ENCODE measurements at regions not wholly inside any gene's neighbourhood (a gene's known extent, or its start where the extent isn't known, plus 50 kb on each side); places are given as distances from the start of the nearest gene placed in this dataset.

- Mint-ChIP-seq H3K27ac (no peak overlapping the region), H3K4me1 (no peaks in the 10 kb centered on the region), H3K4me3 (no peak overlapping the region), H3K9me3 (no peaks in the 10 kb centered on the region), H3K27me3 (ENCODE audit: insufficient read depth) (no peaks in the 10 kb centered on the region), H3K36me3 (ENCODE audit: low read depth) (no peaks in the 10 kb centered on the region)
- Histone ChIP-seq H3K9ac (ENCODE audit: extremely low read depth, low read length, poor library complexity, severe bottlenecking) (no peak overlapping the region), H3K9me3 (ENCODE audit: control insufficient read depth, low read length) (no peaks in the 10 kb centered on the region), H3K27me3 (ENCODE audit: control insufficient read depth, insufficient read depth, low read length, poor library complexity, severe bottlenecking) (no peaks in the 10 kb centered on the region), H3K36me3 (ENCODE audit: control insufficient read depth, insufficient read depth, low read length) (no peaks in the 10 kb centered on the region), H3K4me3 (ENCODE audit: low read length) (no peak overlapping the region), H3K27ac (ENCODE audit: low read depth, low read length) (no peak overlapping the region), H3K4me1 (ENCODE audit: control insufficient read depth, insufficient read depth, low read length) (no peaks in the 10 kb centered on the region)
- 78 to 95% methylated on average over 1 to 3 of the region's 3 CpGs for WGBS, 2 experiments (ENCODE audit: insufficient coverage in 1 of 2, insufficient read length in 1 of 2)
- TF ChIP-seq CTCF (conservative IDR thresholded peaks at IDR 0.05): no peak
- no peak for DNase-seq
Observed at GRCh38 chr9:31700252-31701045, 684.0 kb upstream of the ACO1 start.

GRCh38 chr9:31702957-31703356 is 681.5 kb upstream of the ACO1 start:
- no peaks in the 10 kb centered on the region for H3K4me1 ChIP-seq (ENCODE audit: control insufficient read depth, insufficient read depth, low read length)
- no peaks in the 10 kb centered on the region for H3K27me3 Mint-ChIP-seq (ENCODE audit: insufficient read depth)
- TF ChIP-seq CTCF (conservative IDR thresholded peaks at IDR 0.05): no peak
- H3K4me3 Mint-ChIP-seq: no peak overlapping the region
- H3K36me3 Mint-ChIP-seq (ENCODE audit: low read depth): no peaks in the 10 kb centered on the region
- no peaks in the 10 kb centered on the region for H3K4me1 Mint-ChIP-seq
- no peak for DNase-seq
- H3K9ac ChIP-seq (ENCODE audit: extremely low read depth, low read length, poor library complexity, severe bottlenecking): no peak overlapping the region
- H3K4me3 ChIP-seq (ENCODE audit: low read length): no peak overlapping the region
- H3K27ac Mint-ChIP-seq: no peak overlapping the region
- no peaks in the 10 kb centered on the region for H3K27me3 ChIP-seq (ENCODE audit: control insufficient read depth, insufficient read depth, low read length, poor library complexity, severe bottlenecking)
- H3K27ac ChIP-seq (ENCODE audit: low read depth, low read length): no peak overlapping the region
- H3K9me3 ChIP-seq (ENCODE audit: control insufficient read depth, low read length): no peaks in the 10 kb centered on the region
- 100% methylated on average over 1 of the region's 1 CpG for WGBS, 2 experiments (ENCODE audit: insufficient coverage in 1 of 2, insufficient read length in 1 of 2)
- no peaks in the 10 kb centered on the region for H3K36me3 ChIP-seq (ENCODE audit: control insufficient read depth, insufficient read depth, low read length)
- H3K9me3 Mint-ChIP-seq: peaks cover 11% of the 10 kb centered on the region

- Histone ChIP-seq H3K27me3 (ENCODE audit: control insufficient read depth, insufficient read depth, low read length, poor library complexity, severe bottlenecking) (no peaks in the 10 kb centered on the region), H3K4me3 (ENCODE audit: low read length) (no peak overlapping the region), H3K4me1 (ENCODE audit: control insufficient read depth, insufficient read depth, low read length) (no peaks in the 10 kb centered on the region), H3K9ac (ENCODE audit: extremely low read depth, low read length, poor library complexity, severe bottlenecking) (no peak overlapping the region), H3K9me3 (ENCODE audit: control insufficient read depth, low read length) (no peaks in the 10 kb centered on the region), H3K36me3 (ENCODE audit: control insufficient read depth, insufficient read depth, low read length) (no peaks in the 10 kb centered on the region), H3K27ac (ENCODE audit: low read depth, low read length) (no peak overlapping the region)
- DNase-seq: no peak
- no peak for TF ChIP-seq CTCF (conservative IDR thresholded peaks at IDR 0.05)
- H3K27ac Mint-ChIP-seq: no peak overlapping the region
- peaks cover 14% of the 10 kb centered on the region for H3K4me1 Mint-ChIP-seq
- H3K27me3 Mint-ChIP-seq (ENCODE audit: insufficient read depth): no peaks in the 10 kb centered on the region
- no peak overlapping the region for H3K4me3 Mint-ChIP-seq
- no peaks in the 10 kb centered on the region for H3K36me3 Mint-ChIP-seq (ENCODE audit: low read depth)
- no peaks in the 10 kb centered on the region for H3K9me3 Mint-ChIP-seq
- 83 to 93% methylated on average over 2 to 4 of the region's 4 CpGs for WGBS, 2 experiments (ENCODE audit: insufficient coverage in 1 of 2, insufficient read length in 1 of 2)
Observed at GRCh38 chr9:31715250-31715649, 669.2 kb upstream of the ACO1 start.
